ENCODE measurements at regions not wholly inside any gene's neighbourhood (a gene's known extent, or its start where the extent isn't known, plus 50 kb on each side); places are given as distances from the start of the nearest gene placed in this dataset.
"Not testable (repeated sequence)": the region's sequence is repeated elsewhere in the genome, so short reads cannot be mapped to it uniquely, and the experiment has no call there.

DNA sequence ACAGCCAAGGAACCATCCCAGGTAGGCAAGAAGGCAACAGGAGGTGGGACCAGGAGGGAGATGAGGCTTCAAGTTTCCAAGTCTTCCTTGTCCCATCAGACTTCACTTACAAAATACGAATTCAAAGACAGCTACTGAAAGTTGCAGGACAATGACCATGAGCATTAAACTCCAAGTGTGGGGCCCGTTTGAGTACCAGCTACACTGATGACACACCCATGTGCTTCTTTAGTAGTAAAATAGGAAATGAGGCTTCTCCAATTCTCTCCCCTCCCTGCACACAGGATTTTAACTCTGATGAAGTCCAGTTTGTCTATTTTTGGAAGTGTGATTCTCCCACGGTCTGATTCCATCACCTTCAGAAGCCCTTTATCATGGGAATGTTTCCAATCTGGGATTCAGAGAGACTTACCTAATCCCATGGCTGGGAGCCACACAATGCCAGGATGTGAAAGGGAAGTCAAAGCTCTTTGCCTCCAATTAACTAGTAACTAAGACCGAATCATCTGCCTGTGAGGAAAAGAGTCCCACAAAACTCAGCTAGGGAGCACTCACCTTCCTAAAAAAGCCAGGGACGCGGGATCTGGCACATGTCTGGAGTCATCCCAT, 222.8 kb upstream of the MSX2 start:
- Histone ChIP-seq H3K4me3 (replicated peaks; ENCODE audit: low read depth, low read length) (no peak overlapping the region), H3K27me3 (replicated peaks; ENCODE audit: control insufficient read depth, insufficient read depth, low read length) (no peaks in the 10 kb centered on the region), H3K36me3 (ENCODE audit: control insufficient read depth, insufficient read depth, low read length) (no peaks in the 10 kb centered on the region)
- TF ChIP-seq, protein P1, sequence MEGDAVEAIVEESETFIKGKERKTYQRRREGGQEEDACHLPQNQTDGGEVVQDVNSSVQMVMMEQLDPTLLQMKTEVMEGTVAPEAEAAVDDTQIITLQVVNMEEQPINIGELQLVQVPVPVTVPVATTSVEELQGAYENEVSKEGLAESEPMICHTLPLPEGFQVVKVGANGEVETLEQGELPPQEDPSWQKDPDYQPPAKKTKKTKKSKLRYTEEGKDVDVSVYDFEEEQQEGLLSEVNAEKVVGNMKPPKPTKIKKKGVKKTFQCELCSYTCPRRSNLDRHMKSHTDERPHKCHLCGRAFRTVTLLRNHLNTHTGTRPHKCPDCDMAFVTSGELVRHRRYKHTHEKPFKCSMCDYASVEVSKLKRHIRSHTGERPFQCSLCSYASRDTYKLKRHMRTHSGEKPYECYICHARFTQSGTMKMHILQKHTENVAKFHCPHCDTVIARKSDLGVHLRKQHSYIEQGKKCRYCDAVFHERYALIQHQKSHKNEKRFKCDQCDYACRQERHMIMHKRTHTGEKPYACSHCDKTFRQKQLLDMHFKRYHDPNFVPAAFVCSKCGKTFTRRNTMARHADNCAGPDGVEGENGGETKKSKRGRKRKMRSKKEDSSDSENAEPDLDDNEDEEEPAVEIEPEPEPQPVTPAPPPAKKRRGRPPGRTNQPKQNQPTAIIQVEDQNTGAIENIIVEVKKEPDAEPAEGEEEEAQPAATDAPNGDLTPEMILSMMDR (IDR thresholded peaks at IDR 0.05; ENCODE audit: insufficient read depth, low read length, poor library complexity, severe bottlenecking): no peak
- DNase-seq (ENCODE audit: extremely low read depth, insufficient read length): no peak

- DNase-seq (ENCODE audit: extremely low read depth, insufficient read length): no peak
- TF ChIP-seq, protein P1 (IDR thresholded peaks at IDR 0.05; ENCODE audit: insufficient read depth, low read length, poor library complexity, severe bottlenecking): no peak
- H3K36me3 ChIP-seq (ENCODE audit: control insufficient read depth, insufficient read depth, low read length): no peaks in the 10 kb centered on the region
- H3K27me3 ChIP-seq (replicated peaks; ENCODE audit: control insufficient read depth, insufficient read depth, low read length): no peaks in the 10 kb centered on the region
- H3K4me3 ChIP-seq (replicated peaks; ENCODE audit: low read depth, low read length): no peak overlapping the region
These were observed 221.3 kb upstream of the MSX2 start for GRCh38 chr5:174503086-174503460.

DNA sequence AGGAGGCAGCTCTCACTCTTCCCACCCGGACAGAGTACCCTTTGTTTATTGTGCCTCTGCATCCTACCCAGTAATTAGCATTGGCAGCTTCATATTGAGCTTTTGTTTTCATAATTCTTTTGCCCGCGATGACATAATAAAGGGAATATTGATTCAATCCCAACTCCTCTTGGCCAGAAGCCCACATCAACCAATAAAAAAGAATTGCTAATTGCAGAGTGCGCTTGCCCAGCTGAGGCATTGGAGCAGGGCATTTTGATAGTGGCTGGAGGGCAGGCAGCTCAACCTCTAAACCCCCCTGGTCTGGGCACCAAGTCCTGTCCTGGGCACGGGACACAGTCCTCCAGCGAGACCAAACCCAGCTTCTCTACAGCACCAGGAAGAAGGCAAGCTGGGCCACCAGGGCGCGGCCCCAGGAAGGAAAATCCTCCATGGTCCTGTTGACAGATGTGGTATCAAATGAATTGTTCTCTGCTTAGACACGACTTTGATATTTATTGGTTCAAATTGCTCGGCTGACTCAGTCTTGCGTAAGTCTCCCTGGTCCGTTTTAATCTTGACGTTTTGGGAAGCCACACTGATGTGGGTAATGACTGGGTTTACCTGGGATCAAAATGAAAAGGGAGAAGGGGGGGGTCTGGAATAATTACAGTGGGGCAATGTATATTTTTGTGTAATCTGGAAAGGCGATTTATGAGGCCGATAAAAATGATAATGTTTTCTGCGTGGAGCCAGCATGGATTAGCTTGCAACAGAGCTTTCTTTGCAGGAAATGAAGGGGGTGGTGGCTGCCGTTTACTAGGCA, 220.7 kb upstream of the MSX2 start:
- TF ChIP-seq, protein P1 (IDR thresholded peaks at IDR 0.05; ENCODE audit: insufficient read depth, low read length, poor library complexity, severe bottlenecking): no peak
- Histone ChIP-seq H3K27me3 (replicated peaks; ENCODE audit: control insufficient read depth, insufficient read depth, low read length) (no peaks in the 10 kb centered on the region), H3K36me3 (ENCODE audit: control insufficient read depth, insufficient read depth, low read length) (no peaks in the 10 kb centered on the region), H3K4me3 (replicated peaks; ENCODE audit: low read depth, low read length) (no peak overlapping the region)
- DNase-seq (ENCODE audit: extremely low read depth, insufficient read length): no peak

GRCh38 chr5:174504266-174504726, 220.1 kb upstream of the MSX2 start:
- no peaks in the 10 kb centered on the region for H3K36me3 ChIP-seq (ENCODE audit: control insufficient read depth, insufficient read depth, low read length)
- H3K4me3 ChIP-seq (replicated peaks; ENCODE audit: low read depth, low read length): no peak overlapping the region
- no peaks in the 10 kb centered on the region for H3K27me3 ChIP-seq (replicated peaks; ENCODE audit: control insufficient read depth, insufficient read depth, low read length)
- no peak for DNase-seq (ENCODE audit: extremely low read depth, insufficient read length)
- TF ChIP-seq, protein P1 (IDR thresholded peaks at IDR 0.05; ENCODE audit: insufficient read depth, low read length, poor library complexity, severe bottlenecking): no peak

- no peak for DNase-seq (ENCODE audit: extremely low read depth, insufficient read length)
- H3K4me3 ChIP-seq (replicated peaks; ENCODE audit: low read depth, low read length): no peak overlapping the region
- TF ChIP-seq, protein P1 (IDR thresholded peaks at IDR 0.05; ENCODE audit: insufficient read depth, low read length, poor library complexity, severe bottlenecking): no peak
- no peaks in the 10 kb centered on the region for H3K36me3 ChIP-seq (ENCODE audit: control insufficient read depth, insufficient read depth, low read length)
- H3K27me3 ChIP-seq (replicated peaks; ENCODE audit: control insufficient read depth, insufficient read depth, low read length): no peaks in the 10 kb centered on the region
These were observed 218.8 kb upstream of the MSX2 start for GRCh38 chr5:174505621-174506020.

DNA sequence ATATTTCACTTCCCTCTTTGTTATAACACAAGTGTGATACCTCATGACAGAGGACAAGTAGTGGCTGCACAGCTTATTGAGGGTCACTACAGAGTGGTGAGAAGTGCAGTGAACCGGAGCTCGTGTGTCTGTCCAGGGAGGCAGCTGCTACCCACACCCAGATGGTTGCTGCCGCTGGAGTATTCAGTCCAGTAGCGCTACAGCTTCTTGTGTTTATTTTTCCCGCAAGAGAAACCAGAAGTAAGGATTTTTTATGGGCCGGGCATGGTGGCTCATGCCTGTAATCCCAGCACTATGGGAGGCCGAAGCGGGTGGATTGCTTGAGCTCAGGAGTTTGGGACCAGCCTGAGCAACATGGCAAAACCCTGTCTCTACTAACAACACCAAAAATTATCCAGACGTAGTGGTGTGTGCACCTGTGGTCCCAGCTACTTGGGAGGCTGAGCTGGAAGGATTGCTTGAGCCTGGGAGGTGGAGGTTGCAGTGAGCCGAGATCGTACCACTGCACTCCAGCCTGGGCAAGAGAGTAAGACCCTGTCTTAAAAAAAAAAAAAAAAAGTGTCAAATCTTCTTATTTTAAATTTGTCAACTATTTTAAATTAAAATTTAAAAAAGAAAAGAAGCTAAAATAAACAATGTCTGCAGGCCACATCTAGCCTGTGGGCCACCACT, 213.5 kb upstream of the MSX2 start:
- H3K36me3 ChIP-seq (ENCODE audit: control insufficient read depth, insufficient read depth, low read length); DNase-seq (ENCODE audit: extremely low read depth, insufficient read length); H3K27me3 ChIP-seq (replicated peaks; ENCODE audit: control insufficient read depth, insufficient read depth, low read length); H3K4me3 ChIP-seq (replicated peaks; ENCODE audit: low read depth, low read length): not testable (repeated sequence)

Measured in GM06990 (cell line).